Activated CD8-positive, alpha-beta T cell treated with anti-CD3 and anti-CD28 coated beads for 36 hours (primary cell): ENCODE measurements at regions not wholly inside any gene's neighbourhood (a gene's known extent, or its start where the extent isn't known, plus 50 kb on each side); places are given as distances from the start of the nearest gene placed in this dataset.

ENCODE experiments used
- ATAC-seq: fragments of 200-7000 bp; cut with Tn5 transposase; one replicate; pipeline ENCODE4 v1.10.0; 2021; ENCODE audit warnings: mild to moderate bottlenecking, moderate library complexity
- CTCF ChIA-PET: fragments of 350-600 bp; sonication (Branson Sonifier 250); formaldehyde crosslinking; loops from one replicate; lab custom pipeline; 2021; ENCODE audit warnings: antibody characterized with exemption; lab: Charles Lee
- POLR2A ChIA-PET: fragments of 350-600 bp; sonication (Branson Sonifier 250); formaldehyde crosslinking; loops from one replicate; lab custom pipeline; 2021; ENCODE audit warnings: antibody characterized with exemption; lab: Charles Lee
- DNase-seq: peaks from one replicate; pipeline ENCODE4 v3.0.0-alpha.2; 2020
- H3K27ac Mint-ChIP-seq: one replicate; pipeline ENCODE4 v1.8.0; 2021; ENCODE audit warnings: mild to moderate bottlenecking, mixed read lengths
- H3K27me3 Mint-ChIP-seq: one replicate; pipeline ENCODE4 v1.8.0; 2021; ENCODE audit warnings: mixed read lengths
- H3K36me3 Mint-ChIP-seq: one replicate; pipeline ENCODE4 v1.8.0; 2021; ENCODE audit warnings: low read depth, mixed read lengths
- H3K4me1 Mint-ChIP-seq: one replicate; pipeline ENCODE4 v1.8.0; 2021; ENCODE audit warnings: low read depth, mixed read lengths
- H3K4me3 Mint-ChIP-seq: one replicate; pipeline ENCODE4 v1.8.0; 2021; ENCODE audit warnings: mild to moderate bottlenecking, moderate library complexity, mixed read lengths
- H3K9me3 Mint-ChIP-seq: one replicate; pipeline ENCODE4 v1.8.0; 2021; ENCODE audit warnings: mixed read lengths
- CTCF ChIP-seq: fragments of 200-600 bp; IDR thresholded peaks from one replicate; pipeline ENCODE4 v1.8.0; 2022; ENCODE audit warnings: antibody characterized with exemption, mild to moderate bottlenecking
- intact Hi-C: fragments of 100-400 bp; cut with micrococcal nuclease; formaldehyde crosslinking; loops from one replicate; pipeline ENCODE4 v1.10.0; 2022

GRCh38 chr6:122154155-122154554, 245.3 kb upstream of the HSF2 start:
- POLR2A ChIA-PET = no interaction called here
- H3K27ac Mint-ChIP-seq = no peak overlapping the region
- H3K27me3 Mint-ChIP-seq = no peaks in the 10 kb centered on the region
- no peaks in the 10 kb centered on the region for H3K36me3 Mint-ChIP-seq
- intact Hi-C loops = no loop called here
- no peak for TF ChIP-seq CTCF
- ATAC-seq (no peak), DNase-seq (no peak)
- H3K4me1 Mint-ChIP-seq = no peaks in the 10 kb centered on the region
- CTCF ChIA-PET = no interaction called here
- H3K4me3 Mint-ChIP-seq = no peak overlapping the region
- no peaks in the 10 kb centered on the region for H3K9me3 Mint-ChIP-seq

GRCh38 chr6:122154912-122155575, 244.4 kb upstream of the HSF2 start:
- H3K4me3 Mint-ChIP-seq = no peak overlapping the region
- DNase-seq (no peak), ATAC-seq (no peak)
- no peak overlapping the region for H3K27ac Mint-ChIP-seq
- CTCF ChIA-PET = no interaction called here
- H3K9me3 Mint-ChIP-seq = no peaks in the 10 kb centered on the region
- intact Hi-C loops = no loop called here
- no peak for TF ChIP-seq CTCF
- no peaks in the 10 kb centered on the region for H3K4me1 Mint-ChIP-seq
- POLR2A ChIA-PET = no interaction called here
- no peaks in the 10 kb centered on the region for H3K27me3 Mint-ChIP-seq
- no peaks in the 10 kb centered on the region for H3K36me3 Mint-ChIP-seq

- Mint-ChIP-seq H3K4me3 (no peak overlapping the region), H3K4me1 (no peaks in the 10 kb centered on the region), H3K27ac (no peak overlapping the region), H3K36me3 (no peaks in the 10 kb centered on the region), H3K27me3 (no peaks in the 10 kb centered on the region), H3K9me3 (peaks cover 3% of the 10 kb centered on the region)
- ATAC-seq (no peak), DNase-seq (no peak)
- intact Hi-C loops = no loop called here
- no peak for TF ChIP-seq CTCF
- ChIA-PET POLR2A (no interaction called here), CTCF (no interaction called here)
Observed at GRCh38 chr6:122161136-122161535, 238.3 kb upstream of the HSF2 start.

- Mint-ChIP-seq H3K27ac (no peak overlapping the region), H3K27me3 (no peaks in the 10 kb centered on the region), H3K4me3 (no peak overlapping the region), H3K9me3 (peaks cover 3% of the 10 kb centered on the region), H3K4me1 (no peaks in the 10 kb centered on the region), H3K36me3 (no peaks in the 10 kb centered on the region)
- POLR2A ChIA-PET = no interaction called here
- CTCF ChIA-PET = no interaction called here
- no peak for ATAC-seq
- intact Hi-C loops = no loop called here
- TF ChIP-seq CTCF = no peak
- no peak for DNase-seq
Observed at GRCh38 chr6:122165014-122165413, 234.4 kb upstream of the HSF2 start.

GRCh38 chr6:122170274-122170673, 229.2 kb upstream of the HSF2 start:
- intact Hi-C loops = no loop called here
- POLR2A ChIA-PET = no interaction called here
- Mint-ChIP-seq H3K4me1 (no peaks in the 10 kb centered on the region), H3K9me3 (no peaks in the 10 kb centered on the region), H3K27me3 (no peaks in the 10 kb centered on the region), H3K27ac (no peak overlapping the region), H3K4me3 (no peak overlapping the region), H3K36me3 (no peaks in the 10 kb centered on the region)
- DNase-seq (no peak), ATAC-seq (no peak)
- CTCF ChIA-PET = no interaction called here
- no peak for TF ChIP-seq CTCF
